AG04450 (cell line): ENCODE measurements at regions not wholly inside any gene's neighbourhood (a gene's known extent, or its start where the extent isn't known, plus 50 kb on each side); places are given as distances from the start of the nearest gene placed in this dataset.
A peak's percentile ranks its signal among the peaks of the same experiment; 100 is the strongest.

Source experiments
- CTCF ChIA-PET: fragments of 300-600, 350-600 bp; formaldehyde crosslinking; extraction: SDS; loops from one replicate; lab custom pipeline; 2022; ENCODE audit warnings: antibody characterized with exemption, inconsistent platforms; lab: Charles Lee
- POLR2A ChIA-PET: fragments of 350-600 bp; formaldehyde crosslinking; extraction: SDS; loops from one replicate; lab custom pipeline; 2021; ENCODE audit warnings: antibody characterized with exemption, inconsistent platforms; lab: Yijun Ruan, JAX
- DNase-seq: peaks from one replicate; pipeline ENCODE4 v3.0.0-alpha.2; 2011; ENCODE audit warnings: low read depth, low spot score
- H3K27ac ChIP-seq: one replicate; pipeline ENCODE4 v1.5.1; 2012; ENCODE audit warnings: low read depth, low read length, control low read depth
- H3K27me3 ChIP-seq: one replicate; pipeline ENCODE4 v1.6.0; 2012; ENCODE audit warnings: low read length; ENCODE audit not compliant: control insufficient read depth, insufficient read depth
- H3K4me3 ChIP-seq: 2 replicates; pipeline ENCODE4 v1.5.1; 2011; ENCODE audit warnings: mild to moderate bottlenecking, low read depth, low read length, control low read depth
- H3K9me3 ChIP-seq: 2 replicates; pipeline ENCODE4 v1.5.1; 2012; ENCODE audit warnings: low read length; ENCODE audit not compliant: control insufficient read depth, insufficient read depth
- CTCF ChIP-seq: IDR thresholded peaks from 2 replicates; pipeline ENCODE4 v1.5.1; 2011; ENCODE audit warnings: low read depth, low read length, control low read depth, inconsistent platforms

GRCh38 chr20:24859539-24859938 lies 89.5 kb upstream of the CST7 start:
- no peak for DNase-seq
- ChIA-PET POLR2A (no interaction called here), CTCF (no interaction called here)
- no peak for TF ChIP-seq CTCF
- H3K27me3 ChIP-seq = no peaks in the 10 kb centered on the region
- H3K27ac ChIP-seq = no peak overlapping the region
- H3K9me3 ChIP-seq = peaks cover 8% of the 10 kb centered on the region
- H3K4me3 ChIP-seq = no peak overlapping the region

GRCh38 chr20:24862186-24862585 lies 86.9 kb upstream of the CST7 start:
- H3K27ac ChIP-seq = no peak overlapping the region
- no peaks in the 10 kb centered on the region for H3K27me3 ChIP-seq
- TF ChIP-seq CTCF = no peak
- DNase-seq = no peak
- H3K4me3 ChIP-seq = no peak overlapping the region
- ChIA-PET POLR2A (no interaction called here), CTCF (no interaction called here)
- peaks cover 10% of the 10 kb centered on the region for H3K9me3 ChIP-seq

DNA sequence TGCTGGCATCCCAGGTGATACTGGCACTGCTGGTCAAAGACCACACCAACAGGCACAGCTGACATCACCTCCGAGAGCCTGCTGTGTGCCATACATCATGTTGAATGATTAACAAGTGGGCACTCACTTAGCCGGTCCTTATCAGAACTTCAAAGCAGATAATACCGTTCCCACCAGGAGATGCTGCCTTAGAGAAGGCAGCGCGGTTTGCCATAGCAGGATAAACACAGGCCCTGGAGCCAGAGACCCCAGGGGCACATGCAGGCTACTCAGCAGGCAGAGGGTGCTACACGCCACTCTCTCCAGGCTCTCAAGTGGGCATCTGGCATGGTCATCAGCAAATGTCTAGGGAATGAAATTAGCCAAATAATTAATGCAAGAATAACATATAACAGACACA lies 86.5 kb upstream of the CST7 start:
- no peak for TF ChIP-seq CTCF
- no peak overlapping the region for H3K27ac ChIP-seq
- CTCF ChIA-PET = no interaction called here

GRCh38 chr20:24863356-24863755 lies 85.7 kb upstream of the CST7 start:
- ChIA-PET POLR2A (no interaction called here), CTCF (no interaction called here)
- Histone ChIP-seq H3K4me3 (no peak overlapping the region), H3K27ac (no peak overlapping the region), H3K27me3 (no peaks in the 10 kb centered on the region), H3K9me3 (peaks cover 5% of the 10 kb centered on the region)
- peak; percentile 2 for DNase-seq
- TF ChIP-seq CTCF = no peak

More for the DNA sequence above, 86.5 kb upstream of the CST7 start:
- Histone ChIP-seq H3K27me3 (no peaks in the 10 kb centered on the region), H3K4me3 (no peak overlapping the region), H3K9me3 (peaks cover 6% of the 10 kb centered on the region)
- DNase-seq = no peak
- POLR2A ChIA-PET = no interaction called here

DNA sequence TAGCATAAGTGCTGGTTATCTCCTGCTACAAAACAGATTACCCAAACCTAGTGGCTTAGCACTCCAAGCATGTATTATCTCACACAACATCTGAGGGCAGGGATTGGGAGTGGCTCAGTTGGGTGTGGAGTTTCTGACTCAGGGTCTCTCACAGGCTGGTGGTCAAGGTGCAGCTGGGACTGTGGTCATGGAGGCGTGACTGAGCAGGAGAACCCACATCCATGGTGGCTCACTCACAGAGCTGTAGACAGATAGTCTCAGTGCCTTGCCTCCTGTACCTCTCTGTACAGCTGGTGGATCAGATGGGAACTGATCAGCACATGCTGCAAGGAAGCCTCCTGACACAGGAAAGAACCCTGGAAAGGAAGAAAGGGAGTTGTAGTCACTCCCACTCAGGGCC lies 83.1 kb upstream of the CST7 start:
- H3K9me3 ChIP-seq = peaks cover 5% of the 10 kb centered on the region
- H3K27me3 ChIP-seq = no peaks in the 10 kb centered on the region
- ChIA-PET POLR2A (no interaction called here), CTCF (no interaction called here)
- H3K4me3 ChIP-seq = no peak overlapping the region
- DNase-seq = no peak
- H3K27ac ChIP-seq = no peak overlapping the region
- TF ChIP-seq CTCF = no peak
